Breast epithelium (tissue), 4 donors: ENCODE measurements at regions not wholly inside any gene's neighbourhood (a gene's known extent, or its start where the extent isn't known, plus 50 kb on each side); places are given as distances from the start of the nearest gene placed in this dataset.

Experiments
- DNase-seq, 2 donors: peaks; one replicate each; pipeline ENCODE4 v3.0.0-alpha.2; 2019; ENCODE audit warnings: low spot score in 2 of 2
- H3K27ac ChIP-seq, 2 donors: fragments of 200-600 bp; sonication (generic) in 1 of 2; one replicate each; pipeline ENCODE4 v1.5.1; 2016 to 2019; ENCODE audit warnings: mild to moderate bottlenecking in 1 of 2
- H3K27me3 ChIP-seq, 2 donors: fragments of 200-600 bp; sonication (generic) in 1 of 2; one replicate each; pipeline versions ENCODE4 v1.5.1 to v1.6.0; 2017 to 2019; ENCODE audit warnings: control low read depth in 1 of 2, mild to moderate bottlenecking in 1 of 2
- H3K36me3 ChIP-seq: fragments of 200-600 bp; one replicate; pipeline ENCODE4 v1.5.1; 2019
- H3K4me1 ChIP-seq, 2 donors: fragments of 200-600 bp; sonication (generic); one replicate each; pipeline ENCODE4 v1.5.1; 2016 to 2019; ENCODE audit warnings: control low read depth in 1 of 2
- H3K4me3 ChIP-seq, 3 donors: fragments of 200-600 bp; sonication (generic); 1 replicate in 2 of 3; 2 replicates in 1 of 3; pipeline ENCODE4 v1.5.1; 2016 to 2019; ENCODE audit warnings: mild to moderate bottlenecking in 3 of 3, moderate library complexity in 2 of 3
- H3K9me3 ChIP-seq, 2 donors: fragments of 200-600 bp; sonication (generic) in 1 of 2; one replicate each; pipeline ENCODE4 v1.5.1; 2016 to 2019; ENCODE audit warnings: control low read depth in 1 of 2
- POLR2A ChIP-seq: fragments of 450-650 bp; IDR thresholded peaks from one replicate; pipeline ENCODE4 v1.6.1; 2016; ENCODE audit warnings: antibody characterized with exemption, mild to moderate bottlenecking, moderate library complexity
- POLR2AphosphoS5 ChIP-seq, 3 donors: sonication (generic); formaldehyde crosslinking; IDR thresholded peaks; one replicate each; pipeline ENCODE4 v1.6.1; 2017; ENCODE audit warnings: antibody characterized with exemption in 3 of 3
- intact Hi-C: fragments of 100-400 bp; cut with DNase I; formaldehyde crosslinking; loops from one replicate; pipeline ENCODE4 v1.15.1; 2023; ENCODE audit warnings: low total_unique reads
- TF ChIP-seq, protein P1 (sequence below), 3 donors: fragments of 450-650 bp; IDR thresholded peaks; one replicate each; pipeline ENCODE4 v1.5.1; 2016 to 2017; ENCODE audit warnings: antibody characterized with exemption in 3 of 3, mild to moderate bottlenecking in 3 of 3, moderate library complexity in 3 of 3

DNA sequence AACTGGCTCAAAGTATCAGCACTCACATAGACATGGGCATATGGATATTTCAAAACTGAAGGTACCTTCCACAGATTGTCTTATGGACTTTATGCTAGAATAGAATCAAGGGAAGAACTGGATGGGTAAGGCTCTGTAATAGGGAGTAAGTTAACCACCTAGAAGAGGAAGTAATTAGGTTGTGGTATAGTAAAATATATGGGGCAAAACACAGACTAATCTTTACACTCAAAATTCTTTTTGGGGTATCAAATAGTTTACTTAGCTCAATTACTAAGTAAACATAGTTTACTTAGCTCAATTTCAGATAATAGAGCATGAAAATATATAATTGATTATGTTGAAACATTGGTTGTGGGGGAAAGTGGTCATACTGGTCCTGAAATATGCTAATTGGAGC is 94.2 kb upstream of the ATXN1 start:
- intact Hi-C loops, result no loop called here
- no peak overlapping the region for H3K27ac ChIP-seq
- no peaks in the 10 kb centered on the region for H3K36me3 ChIP-seq
- no peak for TF ChIP-seq POLR2A
- TF ChIP-seq, protein P1, sequence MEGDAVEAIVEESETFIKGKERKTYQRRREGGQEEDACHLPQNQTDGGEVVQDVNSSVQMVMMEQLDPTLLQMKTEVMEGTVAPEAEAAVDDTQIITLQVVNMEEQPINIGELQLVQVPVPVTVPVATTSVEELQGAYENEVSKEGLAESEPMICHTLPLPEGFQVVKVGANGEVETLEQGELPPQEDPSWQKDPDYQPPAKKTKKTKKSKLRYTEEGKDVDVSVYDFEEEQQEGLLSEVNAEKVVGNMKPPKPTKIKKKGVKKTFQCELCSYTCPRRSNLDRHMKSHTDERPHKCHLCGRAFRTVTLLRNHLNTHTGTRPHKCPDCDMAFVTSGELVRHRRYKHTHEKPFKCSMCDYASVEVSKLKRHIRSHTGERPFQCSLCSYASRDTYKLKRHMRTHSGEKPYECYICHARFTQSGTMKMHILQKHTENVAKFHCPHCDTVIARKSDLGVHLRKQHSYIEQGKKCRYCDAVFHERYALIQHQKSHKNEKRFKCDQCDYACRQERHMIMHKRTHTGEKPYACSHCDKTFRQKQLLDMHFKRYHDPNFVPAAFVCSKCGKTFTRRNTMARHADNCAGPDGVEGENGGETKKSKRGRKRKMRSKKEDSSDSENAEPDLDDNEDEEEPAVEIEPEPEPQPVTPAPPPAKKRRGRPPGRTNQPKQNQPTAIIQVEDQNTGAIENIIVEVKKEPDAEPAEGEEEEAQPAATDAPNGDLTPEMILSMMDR (IDR thresholded peaks at IDR 0.05), result no peak
- no peak for TF ChIP-seq POLR2AphosphoS5 (IDR thresholded peaks at IDR 0.05)
- DNase-seq, result no peak
- H3K4me1 ChIP-seq, result no peaks in the 10 kb centered on the region
- H3K27me3 ChIP-seq, result no peaks in the 10 kb centered on the region
- no peak overlapping the region for H3K4me3 ChIP-seq
- H3K9me3 ChIP-seq, result no peaks in the 10 kb centered on the region

DNA sequence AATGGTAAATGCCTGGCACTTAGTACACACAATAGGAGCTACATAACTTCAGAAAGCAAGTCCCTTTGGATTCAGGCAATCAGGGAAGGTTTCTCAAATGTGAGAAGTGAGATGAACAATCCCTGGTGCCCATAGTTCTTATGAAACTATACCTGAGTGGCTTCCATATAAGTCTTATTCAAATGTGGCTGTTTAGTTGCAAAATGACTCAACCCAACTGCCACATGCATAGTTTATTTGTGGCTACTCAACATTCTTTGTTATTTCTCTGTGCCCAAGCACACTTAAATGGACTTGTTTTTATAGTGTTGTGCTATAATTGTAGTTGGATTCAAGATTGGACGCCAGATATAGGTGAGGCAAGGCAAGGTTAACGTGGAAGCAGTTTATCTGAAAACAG is 93.7 kb upstream of the ATXN1 start:
- H3K36me3 ChIP-seq, result no peaks in the 10 kb centered on the region
- no peaks in the 10 kb centered on the region for H3K4me1 ChIP-seq
- no peak overlapping the region for H3K4me3 ChIP-seq
- no peak overlapping the region for H3K27ac ChIP-seq
- intact Hi-C loops, result no loop called here
- TF ChIP-seq, protein P1 (IDR thresholded peaks at IDR 0.05), result no peak
- TF ChIP-seq POLR2AphosphoS5 (IDR thresholded peaks at IDR 0.05), result no peak
- TF ChIP-seq POLR2A, result no peak
- no peak for DNase-seq
- no peaks in the 10 kb centered on the region for H3K9me3 ChIP-seq
- no peaks in the 10 kb centered on the region for H3K27me3 ChIP-seq

DNA sequence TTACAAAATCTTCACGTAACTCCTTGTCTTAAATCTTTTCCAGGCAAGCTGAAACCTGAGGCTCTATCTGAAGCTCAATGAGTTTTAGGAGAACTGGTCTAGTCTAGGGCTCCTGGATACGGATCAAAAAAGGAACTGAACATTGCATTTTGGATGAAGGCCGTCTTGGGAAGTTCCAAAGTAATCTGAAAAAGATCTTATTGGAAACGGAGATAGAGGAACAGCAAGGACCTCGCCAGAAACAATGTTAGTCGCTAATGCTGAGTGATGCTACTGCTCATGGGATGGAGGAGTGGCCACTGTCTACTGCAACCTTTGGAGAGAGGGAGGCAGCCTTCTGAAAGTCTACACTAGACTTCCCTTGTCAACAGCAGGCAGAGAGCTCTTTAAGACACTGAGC is 91.4 kb upstream of the ATXN1 start:
- H3K9me3 ChIP-seq, result no peaks in the 10 kb centered on the region
- no peaks in the 10 kb centered on the region for H3K36me3 ChIP-seq
- DNase-seq, result no peak
- intact Hi-C loops, result no loop called here
- no peak overlapping the region for H3K4me3 ChIP-seq
- H3K27me3 ChIP-seq, result no peaks in the 10 kb centered on the region
- no peak for TF ChIP-seq POLR2A
- TF ChIP-seq POLR2AphosphoS5 (IDR thresholded peaks at IDR 0.05), result no peak
- TF ChIP-seq, protein P1 (IDR thresholded peaks at IDR 0.05), result no peak
- H3K27ac ChIP-seq, result no peak overlapping the region
- no peaks in the 10 kb centered on the region for H3K4me1 ChIP-seq

DNA sequence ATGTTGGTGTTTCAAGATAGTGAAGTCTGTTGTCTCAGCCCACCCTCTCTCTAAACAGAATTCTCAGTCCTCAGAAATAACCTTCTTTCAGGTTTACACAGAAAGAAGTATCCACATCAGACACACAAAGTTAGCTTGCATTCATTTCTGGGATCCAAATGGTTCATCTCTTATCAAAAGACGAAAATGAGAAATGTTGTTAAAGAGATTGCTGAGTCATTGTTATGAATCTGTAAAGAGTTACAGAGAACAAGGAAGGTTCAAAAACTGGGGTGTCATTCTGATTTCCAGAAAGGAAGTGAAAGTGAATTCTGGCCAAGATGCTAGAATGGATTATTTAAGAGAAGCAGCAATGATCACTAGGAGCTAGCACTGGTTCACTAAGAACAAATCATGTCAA is 90.5 kb upstream of the ATXN1 start:
- Histone ChIP-seq H3K4me3 (no peak overlapping the region), H3K27ac (no peak overlapping the region), H3K4me1 (no peaks in the 10 kb centered on the region), H3K9me3 (no peaks in the 10 kb centered on the region), H3K27me3 (no peaks in the 10 kb centered on the region), H3K36me3 (no peaks in the 10 kb centered on the region)
- intact Hi-C loops, result no loop called here
- no peak for DNase-seq
- no peak for TF ChIP-seq POLR2AphosphoS5 (IDR thresholded peaks at IDR 0.05)
- TF ChIP-seq, protein P1 (IDR thresholded peaks at IDR 0.05), result no peak
- no peak for TF ChIP-seq POLR2A

DNA sequence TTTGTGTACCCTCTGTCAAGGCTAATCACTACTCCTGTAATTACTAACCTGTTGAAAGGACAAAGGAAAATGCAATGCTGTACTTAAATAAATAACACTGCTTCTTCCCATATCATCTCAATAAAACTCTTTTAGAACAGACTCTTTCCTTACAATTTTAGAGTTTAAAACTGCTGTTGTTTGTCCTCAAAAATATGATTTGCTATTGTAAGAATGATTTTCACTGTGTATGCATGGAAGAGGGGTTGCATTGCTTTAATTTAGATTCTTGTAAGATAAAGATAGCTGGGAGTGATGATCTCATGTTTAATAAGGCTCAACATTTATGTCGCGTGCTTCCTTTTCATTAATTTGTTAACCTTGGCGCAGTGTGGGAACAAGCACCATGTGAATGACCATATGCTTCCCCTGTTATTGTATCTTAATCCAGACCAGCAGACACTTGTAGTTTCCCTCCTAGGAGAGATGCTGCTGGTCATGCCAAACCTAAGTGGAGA is 89.8 kb upstream of the ATXN1 start:
- no peak overlapping the region for H3K27ac ChIP-seq

DNA sequence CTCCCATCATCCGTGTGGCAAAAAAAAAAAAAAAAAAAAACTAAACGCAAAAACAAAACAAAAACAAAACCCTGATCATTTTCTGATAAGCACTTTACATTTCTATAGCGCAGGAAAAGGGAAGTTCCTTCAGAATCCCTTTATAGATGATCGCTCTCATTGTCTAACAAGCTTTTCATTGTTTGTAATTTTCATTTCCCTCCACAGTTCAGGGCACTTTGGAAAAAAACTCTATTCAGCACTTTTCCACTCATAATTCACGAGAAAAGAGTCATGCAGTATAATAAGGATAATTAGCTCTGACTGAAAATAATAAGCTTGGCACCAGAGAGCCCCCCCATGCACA is 89.4 kb upstream of the ATXN1 start:
- H3K9me3 ChIP-seq, result no peaks in the 10 kb centered on the region
- intact Hi-C loops, result no loop called here
- H3K36me3 ChIP-seq, result no peaks in the 10 kb centered on the region
- H3K27me3 ChIP-seq, result no peaks in the 10 kb centered on the region
- H3K27ac ChIP-seq, result no peak overlapping the region
- TF ChIP-seq, protein P1 (IDR thresholded peaks at IDR 0.05), result no peak
- TF ChIP-seq POLR2AphosphoS5 (IDR thresholded peaks at IDR 0.05) (no peak), POLR2A (no peak)
- no peak overlapping the region for H3K4me3 ChIP-seq
- no peaks in the 10 kb centered on the region for H3K4me1 ChIP-seq
- no peak for DNase-seq

More for the DNA sequence above, 89.8 kb upstream of the ATXN1 start:
- no peak for TF ChIP-seq POLR2A
- H3K4me1 ChIP-seq, result no peaks in the 10 kb centered on the region
- no peaks in the 10 kb centered on the region for H3K9me3 ChIP-seq
- intact Hi-C loops, result no loop called here
- H3K27me3 ChIP-seq, result no peaks in the 10 kb centered on the region
- H3K4me3 ChIP-seq, result no peak overlapping the region
- no peak for DNase-seq
- H3K36me3 ChIP-seq, result no peaks in the 10 kb centered on the region
